NCI-H526 treated with DMSO at 0.1 percent for 48 hours (cell line): ENCODE measurements at regions not wholly inside any gene's neighbourhood (a gene's known extent, or its start where the extent isn't known, plus 50 kb on each side); places are given as distances from the start of the nearest gene placed in this dataset.

Experiments
- DNase-seq: peaks from one replicate; lab custom pipeline; 2025; lab: John Stamatoyannopoulos, UW

DNA sequence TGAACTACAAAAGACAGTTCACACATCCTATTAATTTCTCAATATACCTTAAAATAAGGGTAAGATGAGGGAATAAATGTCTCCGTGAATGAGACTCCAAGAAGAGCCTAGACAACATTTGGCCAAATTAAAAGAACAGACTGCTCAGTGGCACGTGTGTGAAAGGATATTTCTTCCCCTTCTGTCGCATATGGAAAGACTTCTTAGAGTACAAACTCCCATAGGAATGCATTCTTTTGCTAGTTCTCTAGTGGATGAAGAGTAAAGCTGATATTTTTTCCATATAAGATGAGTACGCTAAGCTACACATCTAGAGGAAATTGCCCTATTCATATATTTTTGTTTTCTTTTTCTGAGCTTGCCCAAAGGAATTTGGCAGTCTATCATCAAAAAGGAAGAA, 710.0 kb upstream of the ID2 start:
- no peak for DNase-seq

DNA sequence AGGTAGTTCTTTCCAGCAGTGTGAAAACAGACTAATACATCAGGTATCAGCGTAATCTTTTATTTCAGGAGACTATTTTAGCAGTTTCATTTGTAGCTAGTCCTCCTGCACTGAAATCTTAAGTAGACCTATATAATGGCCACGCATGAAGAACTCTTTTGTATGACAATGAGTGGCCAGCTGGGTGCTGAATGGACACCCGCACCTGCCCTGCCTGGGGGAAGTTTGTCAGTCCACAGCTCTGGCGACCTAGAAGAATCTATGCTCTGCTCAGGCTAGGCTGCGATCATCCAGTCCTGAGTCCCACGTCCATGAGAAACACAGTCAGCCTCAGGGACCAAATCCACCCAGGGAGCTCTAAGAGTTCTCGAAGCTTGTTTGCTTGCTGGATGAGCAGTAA, 709.2 kb upstream of the ID2 start:
- DNase-seq: no peak

DNA sequence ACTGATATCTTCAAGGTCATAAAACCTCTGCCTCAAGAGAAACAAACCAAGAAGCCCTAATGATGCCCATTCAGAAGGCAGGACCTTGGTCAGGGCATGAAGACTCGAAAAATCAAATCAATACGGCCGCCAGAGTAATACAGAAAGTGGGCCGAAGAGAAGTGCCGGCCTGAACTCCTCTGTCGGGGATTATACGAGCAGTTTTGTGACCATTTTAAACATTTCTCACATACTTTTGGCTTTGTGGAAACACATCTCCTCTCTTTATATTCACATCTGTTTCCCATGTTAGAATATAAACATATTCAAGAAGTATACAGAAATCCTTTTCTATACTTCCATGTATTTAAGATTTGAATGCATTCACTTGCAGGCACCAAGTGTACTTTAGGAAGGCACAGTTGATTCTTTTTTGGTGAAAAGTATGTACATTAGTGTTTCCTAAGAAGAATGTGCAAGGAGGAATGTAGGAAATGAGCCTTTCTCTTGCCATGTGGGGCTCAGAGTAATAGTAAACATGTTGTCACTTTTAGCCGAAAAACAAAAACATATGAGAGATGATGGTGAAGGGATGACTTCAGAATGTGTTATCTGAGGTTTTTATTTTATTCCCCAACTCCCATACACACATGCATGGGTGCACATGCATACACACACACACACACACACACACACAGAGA, 707.9 kb upstream of the ID2 start:
- DNase-seq: no peak

DNA sequence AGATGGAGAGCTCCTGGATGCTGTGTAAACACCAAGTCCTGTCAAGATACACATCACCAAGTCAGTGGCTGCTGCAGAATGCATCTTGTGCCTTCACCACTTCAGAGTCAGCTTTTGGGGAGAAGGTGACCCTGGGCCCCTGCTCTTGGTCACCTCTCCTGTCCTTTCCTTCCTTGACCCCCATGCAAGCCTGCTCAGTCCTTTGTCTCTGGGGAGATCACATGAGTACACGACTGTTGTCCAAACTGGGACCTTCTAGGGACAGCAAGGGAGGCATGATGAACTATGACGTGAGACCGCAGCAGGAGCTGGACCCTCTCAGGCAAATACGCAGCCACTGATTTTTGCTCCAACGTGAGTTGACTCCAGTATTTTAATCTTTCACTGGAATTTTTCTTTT, 706.9 kb upstream of the ID2 start:
- no peak for DNase-seq

DNA sequence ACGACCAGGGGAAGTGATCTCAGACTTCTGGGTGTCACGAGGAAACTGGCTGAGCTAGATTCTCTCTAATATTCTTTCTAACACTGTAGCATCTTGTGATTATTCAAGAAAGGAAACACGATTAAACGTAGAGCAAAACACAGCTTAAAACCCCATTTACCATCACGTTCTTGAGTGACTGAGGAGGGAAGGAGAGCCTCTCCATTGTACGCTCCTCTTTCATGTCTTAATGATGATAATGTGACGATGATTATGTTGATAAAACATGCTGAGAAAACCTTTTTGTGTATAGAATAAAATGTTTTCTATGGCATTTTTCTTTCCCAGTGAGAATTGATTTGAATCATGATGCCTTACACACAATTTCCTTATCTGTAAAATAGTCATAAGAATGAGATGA, 705.6 kb upstream of the ID2 start:
- no peak for DNase-seq

DNA sequence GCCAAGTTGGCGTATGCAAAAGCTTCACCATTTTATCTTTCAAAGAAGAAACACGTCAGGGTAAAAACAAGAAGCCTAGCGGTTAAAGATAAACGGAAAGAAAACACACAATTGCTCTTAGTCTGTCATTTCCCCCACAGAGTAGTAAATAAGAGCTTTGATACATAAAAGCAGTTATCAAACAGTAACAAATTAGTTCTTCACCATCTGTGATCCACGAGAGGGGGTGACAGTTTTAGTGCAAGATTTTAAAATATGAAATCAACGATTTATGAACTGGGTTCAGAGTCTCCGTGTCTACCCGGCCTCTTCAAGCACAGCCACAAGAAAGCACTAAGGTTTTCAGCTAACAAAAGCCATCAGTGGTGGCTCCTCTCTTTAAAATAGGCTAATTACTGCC, 703.9 kb upstream of the ID2 start:
- no peak for DNase-seq

DNA sequence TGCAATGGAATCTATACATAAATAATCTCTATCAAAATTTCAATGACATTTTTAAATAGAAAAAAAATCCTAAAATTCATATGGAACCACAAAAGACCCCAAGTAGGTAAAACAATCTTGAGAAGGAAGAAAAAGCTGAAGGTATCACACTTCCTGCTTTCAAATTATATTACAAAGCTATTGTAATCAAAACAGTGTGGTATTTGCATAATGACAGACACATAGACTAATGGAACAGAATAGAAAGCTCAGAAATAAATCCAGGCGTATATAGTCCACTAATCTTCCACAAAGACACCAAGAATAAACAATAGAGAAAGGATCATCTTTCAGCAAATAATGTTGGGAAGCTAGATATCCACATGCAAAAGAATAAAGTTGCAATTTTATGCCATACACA, 699.8 kb upstream of the ID2 start:
- DNase-seq: no peak

DNA sequence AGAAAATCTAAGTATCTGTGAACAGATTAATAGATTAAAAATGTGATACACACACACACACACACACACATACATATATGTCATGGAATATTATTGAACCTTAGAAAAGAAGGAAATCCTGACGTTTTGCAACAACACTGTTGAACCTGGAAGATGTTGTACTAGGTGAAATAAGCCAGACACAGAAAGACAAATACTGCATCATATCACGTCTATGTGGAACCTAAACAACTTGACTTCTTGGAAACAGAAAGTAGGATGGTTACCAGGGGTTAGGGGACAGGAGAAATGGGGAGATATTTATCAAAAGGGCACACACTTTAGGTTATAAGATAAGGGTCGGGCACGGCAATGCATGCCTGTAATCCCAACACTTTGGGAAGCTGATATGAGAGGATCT, 698.4 kb upstream of the ID2 start:
- no peak for DNase-seq

DNA sequence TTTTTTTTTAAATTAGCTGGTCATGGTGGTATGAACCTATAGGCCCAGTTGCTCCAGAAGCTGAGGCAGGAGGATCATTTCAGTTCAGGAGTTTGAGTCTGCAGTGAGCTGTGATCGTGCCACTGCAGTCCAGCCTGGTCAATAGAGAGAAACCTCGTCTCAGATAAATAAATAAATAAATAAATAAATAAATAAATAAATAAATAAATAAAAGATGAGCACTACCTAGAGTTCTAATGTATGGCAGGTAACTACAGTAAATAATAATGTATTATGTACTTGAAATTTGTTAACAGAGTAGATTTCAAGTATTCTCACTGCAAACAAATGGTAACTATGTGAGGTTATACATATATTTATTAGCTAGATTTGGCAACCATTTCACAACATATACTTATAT, 697.9 kb upstream of the ID2 start:
- DNase-seq: no peak

DNA sequence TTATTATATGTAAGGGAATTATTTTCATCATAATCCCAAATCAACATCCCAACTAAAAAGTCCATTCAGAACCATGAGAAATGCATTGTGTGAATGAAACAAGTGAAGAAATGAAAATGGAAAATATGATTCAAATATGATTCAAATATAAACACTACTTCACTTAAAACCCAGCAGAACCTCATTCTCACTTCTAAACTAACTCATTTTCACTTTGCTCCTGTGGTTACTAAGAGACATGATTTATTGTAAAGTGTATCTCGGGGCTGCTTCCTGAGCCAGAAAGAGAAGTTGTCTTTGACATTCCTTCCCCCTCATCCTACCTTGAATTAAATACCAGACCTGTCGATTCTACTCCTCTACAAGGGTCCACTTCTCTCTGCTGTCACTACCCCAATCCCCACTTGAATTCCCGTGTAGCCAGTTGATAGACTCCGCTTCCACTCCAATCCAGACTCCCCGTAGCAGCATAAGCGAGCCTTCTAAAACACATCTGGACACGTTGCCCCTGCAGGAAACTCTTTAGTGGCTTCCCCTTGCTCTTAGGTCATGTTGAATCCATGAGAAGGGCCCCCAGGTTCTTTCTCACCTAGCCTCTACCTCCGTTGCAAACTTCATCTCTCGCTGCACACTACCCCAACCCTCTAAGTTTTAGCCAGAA, 697.0 kb upstream of the ID2 start:
- no peak for DNase-seq

DNA sequence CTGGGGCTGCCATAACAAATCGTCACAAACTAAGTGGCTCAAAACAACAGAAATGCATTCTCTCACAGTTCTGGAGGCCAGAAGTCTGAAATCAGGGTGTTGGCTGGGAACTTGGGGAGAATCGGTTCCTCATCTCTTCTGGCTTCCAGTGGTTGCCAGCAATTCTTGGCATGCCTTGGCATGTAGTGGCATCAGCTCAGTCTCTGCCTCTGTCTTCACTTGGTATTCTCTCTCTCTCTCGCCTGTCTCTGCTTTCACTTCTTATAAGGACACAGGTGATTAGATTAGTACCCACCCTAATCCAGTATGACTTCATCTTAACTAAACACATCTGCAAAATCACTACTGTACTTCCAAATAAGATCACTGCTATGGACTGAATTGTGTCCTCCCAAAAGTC, 695.4 kb upstream of the ID2 start:
- DNase-seq: no peak

DNA sequence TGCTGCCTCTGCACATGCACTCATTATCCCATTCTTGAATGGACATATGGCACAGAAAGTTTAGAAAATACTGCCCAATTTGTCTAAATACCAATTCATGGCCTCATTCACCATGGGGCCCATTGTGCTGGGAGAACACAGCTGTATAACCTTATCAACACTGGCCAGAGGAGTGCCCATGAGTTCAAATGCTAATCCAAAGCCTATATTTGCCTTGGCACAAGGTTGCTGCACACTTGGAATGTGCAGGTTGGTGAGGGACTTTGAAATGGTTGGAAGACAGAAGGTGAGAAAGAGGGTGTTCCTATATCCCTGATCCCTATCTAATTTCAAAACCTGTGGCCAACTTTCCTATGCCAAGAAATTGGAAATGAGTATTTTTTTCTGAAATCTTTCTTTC, 693.9 kb upstream of the ID2 start:
- no peak for DNase-seq

DNA sequence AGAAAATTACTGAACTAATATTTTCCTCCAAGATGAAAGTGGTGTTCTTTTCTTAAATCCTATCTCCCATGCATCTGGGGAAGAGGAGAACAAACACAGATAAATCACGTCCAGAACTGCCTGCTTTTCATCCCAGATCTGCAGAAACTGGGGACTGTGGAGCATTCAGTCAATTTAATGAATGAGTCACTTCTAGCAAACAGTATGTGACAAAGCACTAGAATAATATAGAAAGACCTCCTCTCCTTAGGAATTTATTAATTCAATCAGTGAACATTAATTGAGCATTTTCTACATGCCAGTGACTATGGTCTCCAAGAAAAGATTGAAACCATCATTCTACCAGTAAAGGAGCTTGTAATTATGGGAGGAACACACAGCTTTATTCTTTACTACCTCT, 693.4 kb upstream of the ID2 start:
- no peak for DNase-seq

DNA sequence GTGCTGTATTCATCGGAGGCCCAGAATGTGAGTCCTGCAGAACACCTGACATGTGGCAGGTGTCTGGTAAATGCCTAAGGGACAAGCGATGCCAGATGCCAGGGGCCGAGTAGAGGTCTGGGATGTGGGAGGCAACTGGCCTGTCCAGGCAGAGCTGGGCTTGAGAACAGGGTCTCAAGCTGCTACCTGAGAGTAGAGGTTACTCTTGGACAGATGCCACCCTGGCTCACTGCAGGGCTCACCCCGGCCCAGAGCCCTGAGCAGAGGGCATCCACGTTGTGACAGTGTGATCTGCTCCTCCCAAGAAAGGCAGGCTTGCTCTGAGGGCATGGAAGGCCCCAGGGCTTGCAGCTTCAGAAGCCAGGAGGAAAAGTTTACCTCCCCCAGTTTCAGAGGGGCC, 692.0 kb upstream of the ID2 start:
- DNase-seq: no peak

DNA sequence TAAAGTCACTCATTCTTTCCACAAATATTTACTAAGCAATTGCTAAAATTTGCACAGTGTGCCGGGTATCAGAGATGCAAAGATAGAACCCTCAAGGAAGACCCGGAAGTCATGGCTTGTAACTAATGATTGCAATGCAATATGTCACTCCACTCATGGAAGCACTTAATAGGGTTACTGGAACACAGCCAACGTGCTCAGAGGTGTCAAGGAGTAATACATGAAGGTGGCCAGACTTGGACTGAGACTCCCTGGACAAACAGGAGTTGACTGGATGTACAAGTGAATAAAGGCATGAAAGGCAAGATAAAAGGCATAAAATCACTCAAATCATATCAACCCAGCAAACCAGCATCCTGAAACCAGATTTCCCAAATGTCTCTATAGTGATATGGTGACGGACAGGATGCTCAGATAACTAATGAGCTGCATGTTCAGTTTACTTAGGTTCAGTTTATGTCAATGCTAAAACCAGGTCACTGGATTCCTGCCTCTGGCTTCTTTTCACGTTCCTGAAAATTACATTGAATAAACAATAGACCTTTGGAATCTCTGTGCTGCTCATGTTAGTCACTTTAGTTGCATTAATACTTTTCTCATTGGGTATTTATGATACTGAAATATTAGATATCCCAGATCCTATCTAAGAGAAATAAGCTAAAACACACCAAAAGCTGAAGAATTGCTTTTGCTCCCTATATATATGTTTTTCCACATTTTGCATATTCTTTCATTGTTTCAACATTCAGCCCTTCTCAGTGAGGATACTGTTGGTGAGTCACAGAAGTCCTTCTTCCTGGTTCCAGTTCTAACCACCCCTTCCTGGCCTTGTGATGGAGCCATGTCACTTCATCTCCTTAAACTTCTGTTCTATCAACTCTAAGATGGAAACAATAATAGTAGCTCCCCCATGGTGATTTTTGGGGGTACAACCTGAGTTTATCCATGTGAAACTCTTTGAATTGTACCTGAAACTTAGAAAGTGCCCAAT, 688.9 kb upstream of the ID2 start:
- DNase-seq: no peak

DNA sequence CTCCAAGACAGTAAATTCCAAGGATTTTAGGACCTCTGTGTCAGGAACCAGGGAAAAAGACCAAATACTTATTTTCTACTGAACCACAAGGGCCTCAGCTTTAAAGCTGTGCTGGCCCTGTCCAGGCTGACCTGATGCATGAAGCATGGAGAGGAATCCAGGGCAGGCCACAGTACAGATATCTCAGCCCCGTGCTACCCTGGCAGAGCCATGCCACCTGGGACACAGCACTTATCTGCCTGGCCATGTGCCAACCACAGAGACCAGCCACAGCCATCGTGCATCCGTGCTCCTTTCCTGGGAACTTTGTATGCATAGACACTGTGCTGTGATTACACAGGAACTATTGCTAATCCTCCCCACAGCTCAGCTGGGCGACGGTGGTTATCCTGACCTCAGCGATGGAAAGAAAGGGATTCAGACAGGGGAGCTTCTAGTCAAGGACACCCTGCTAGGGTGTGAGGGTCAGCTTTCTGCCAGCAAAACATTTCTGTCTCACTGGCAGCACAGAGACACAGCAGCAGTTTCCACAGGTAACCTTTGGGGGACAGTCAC, 687.4 kb upstream of the ID2 start:
- DNase-seq: no peak

DNA sequence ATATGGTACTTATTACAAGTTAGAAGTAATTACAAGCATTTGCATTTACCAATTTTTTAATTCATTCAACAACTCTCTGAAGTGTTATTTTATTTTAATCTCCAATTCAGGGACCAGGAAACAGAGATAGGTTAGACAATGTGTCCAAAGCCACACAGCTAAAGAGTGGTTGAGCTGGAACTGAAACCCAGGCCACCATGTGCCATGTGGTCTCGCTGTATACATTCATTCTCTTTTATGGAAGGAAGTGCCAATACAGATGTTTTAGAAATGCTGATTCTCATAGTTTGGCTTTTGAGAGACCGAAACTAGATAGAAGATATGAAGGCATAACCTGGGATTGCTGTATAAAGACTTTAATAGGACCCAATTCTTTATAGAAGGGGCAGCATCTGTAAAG, 684.6 kb upstream of the ID2 start:
- no peak for DNase-seq

DNA sequence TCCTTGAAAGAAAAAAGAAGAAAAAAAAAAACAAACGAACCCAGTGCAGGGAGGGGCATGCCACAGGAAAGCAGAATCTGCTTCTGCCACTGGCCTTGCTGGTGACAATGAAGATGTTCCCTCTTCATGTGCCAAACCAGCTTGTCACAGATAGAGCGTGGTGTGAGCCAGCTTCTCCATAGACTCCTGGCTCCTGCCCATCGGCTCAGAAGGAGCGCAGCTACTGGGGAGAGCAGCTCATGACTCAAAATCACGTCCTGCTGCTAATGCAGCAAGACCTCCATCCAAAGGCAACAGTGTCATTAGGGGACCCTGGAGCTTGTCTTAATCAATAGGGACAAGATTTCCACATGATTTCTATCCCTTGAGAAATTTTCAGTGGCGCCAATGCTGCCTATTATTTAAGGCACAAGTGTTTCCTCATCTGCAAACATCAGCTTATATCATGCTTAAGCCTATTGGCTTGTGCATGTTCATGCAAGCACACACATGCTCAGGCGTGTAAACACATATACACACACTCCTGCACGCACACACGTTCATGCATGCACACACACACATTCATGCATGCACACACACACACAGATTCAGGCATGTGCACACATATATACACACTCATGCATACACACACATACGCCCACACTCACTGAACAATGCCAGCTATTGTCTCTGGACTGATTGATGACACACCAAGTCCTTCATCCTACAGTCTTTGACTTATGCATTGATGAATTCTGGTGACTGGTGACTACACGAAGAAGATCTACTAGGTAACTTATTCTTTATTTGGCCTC, 682.0 kb upstream of the ID2 start:
- DNase-seq: no peak

DNA sequence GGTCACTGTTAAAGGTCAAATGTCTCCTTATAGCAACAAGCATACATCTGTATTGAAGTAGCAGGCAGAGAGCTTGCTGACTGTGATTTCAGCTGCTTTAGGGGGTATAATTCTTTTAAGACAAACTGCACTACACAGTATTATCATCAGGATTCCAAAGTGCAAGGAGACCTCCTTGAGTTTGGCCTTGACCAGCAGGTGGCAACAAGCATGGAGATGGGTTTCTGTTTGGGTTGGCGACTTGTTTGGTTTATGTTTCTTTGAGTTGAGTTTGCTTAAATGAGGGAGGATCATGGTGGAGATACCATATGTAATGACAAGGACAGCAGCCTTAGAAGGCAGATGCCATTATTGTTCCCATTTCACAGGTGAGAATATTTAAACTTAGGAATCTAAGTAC, 681.0 kb upstream of the ID2 start:
- DNase-seq: no peak

DNA sequence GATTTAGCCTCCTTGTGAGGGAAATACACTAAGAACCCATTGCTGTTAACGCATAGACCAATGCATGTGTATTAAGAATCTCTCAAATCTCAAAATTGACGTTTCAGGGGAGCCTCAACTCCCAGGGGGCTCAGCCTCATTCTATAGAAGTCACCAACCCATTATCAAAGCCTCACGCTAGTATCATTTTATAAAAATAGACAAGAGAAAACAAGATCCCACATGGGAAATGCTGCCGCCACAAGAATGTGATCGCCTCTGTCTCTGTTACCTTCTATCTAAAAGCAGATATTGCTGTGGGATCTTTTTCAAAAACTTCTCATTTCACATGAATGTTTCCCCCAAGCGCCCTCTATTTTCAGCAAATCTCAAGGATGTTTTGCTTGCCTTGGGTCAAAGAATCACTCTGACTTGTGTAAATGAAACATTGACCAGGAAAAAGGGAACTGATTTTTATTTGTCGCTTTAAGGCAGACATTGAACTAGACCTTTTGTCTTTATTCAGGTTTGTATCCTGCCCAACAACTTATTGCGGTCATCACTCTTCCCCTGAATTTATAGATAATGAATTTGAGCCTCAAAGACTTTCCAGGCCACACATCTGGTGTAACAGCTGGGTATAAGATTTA, 679.0 kb upstream of the ID2 start:
- no peak for DNase-seq

DNA sequence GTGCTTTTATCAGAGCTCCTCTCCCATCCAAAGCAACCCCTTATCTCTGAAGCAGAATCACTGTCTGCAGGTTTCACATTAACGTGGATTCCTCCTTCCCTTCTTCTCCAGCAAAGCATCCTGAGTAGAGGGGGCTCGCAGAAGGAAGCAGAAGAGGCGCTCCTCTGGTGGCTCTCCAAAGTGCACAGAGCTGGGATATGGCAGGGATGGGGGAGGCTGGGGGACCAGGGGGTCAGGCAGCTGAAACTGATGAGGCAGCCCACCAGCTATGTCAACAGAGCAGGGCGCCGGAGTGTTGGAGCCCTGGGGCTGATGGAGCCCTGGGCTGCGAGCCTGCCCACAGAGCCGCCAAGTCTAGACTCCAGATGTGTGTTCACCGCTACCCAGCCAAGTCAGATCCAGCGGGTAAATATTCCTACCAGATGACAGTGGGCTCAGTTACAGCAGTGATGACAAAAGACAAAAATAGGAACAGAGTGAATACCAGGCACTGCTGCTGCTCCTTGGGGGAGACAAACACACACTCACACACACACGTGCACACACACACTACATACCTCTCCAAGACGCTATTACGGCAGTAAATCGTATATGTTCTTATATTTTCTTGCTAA, 678.3 kb upstream of the ID2 start:
- no peak for DNase-seq
